GM23248 (cell line): ENCODE measurements at regions not wholly inside any gene's neighbourhood (a gene's known extent, or its start where the extent isn't known, plus 50 kb on each side); places are given as distances from the start of the nearest gene placed in this dataset.
A peak's percentile ranks its signal among the peaks of the same experiment; 100 is the strongest.
"Not testable (repeated sequence)": the region's sequence is repeated elsewhere in the genome, so short reads cannot be mapped to it uniquely, and the experiment has no call there.

Experiments
- DNase-seq: peaks from one replicate; pipeline ENCODE4 v3.0.0-alpha.2; 2015
- H2AFZ ChIP-seq: fragments of 200-600 bp; sonication (generic); 2 replicates; pipeline ENCODE4 v1.6.1; 2016; ENCODE audit warnings: antibody characterized with exemption
- H3F3A ChIP-seq: fragments of 200-600 bp; sonication (generic); 2 replicates; pipeline ENCODE4 v1.6.1; 2016; ENCODE audit warnings: mild to moderate bottlenecking, antibody characterized with exemption, mixed run types; ENCODE audit not compliant: insufficient read depth
- H3K27ac ChIP-seq: fragments of 200-600 bp; sonication (generic); 2 replicates; pipeline ENCODE4 v1.5.1; 2016; ENCODE audit warnings: mild to moderate bottlenecking
- H3K27me3 ChIP-seq: fragments of 200-600 bp; sonication (generic); replicated peaks from 2 replicates; pipeline ENCODE4 v1.6.1; 2016; ENCODE audit warnings: mild to moderate bottlenecking; ENCODE audit not compliant: insufficient read depth
- H3K36me3 ChIP-seq: fragments of 200-600 bp; sonication (generic); 2 replicates; pipeline ENCODE4 v1.6.1; 2016; ENCODE audit warnings: low read depth, mild to moderate bottlenecking
- H3K4me1 ChIP-seq: fragments of 200-600 bp; sonication (generic); 2 replicates; pipeline ENCODE4 v1.6.1; 2016; ENCODE audit warnings: mild to moderate bottlenecking; ENCODE audit not compliant: insufficient read depth
- H3K4me2 ChIP-seq: fragments of 200-600 bp; sonication (generic); one replicate; pipeline ENCODE4 v1.6.1; 2016; ENCODE audit warnings: mild to moderate bottlenecking; ENCODE audit not compliant: unreplicated experiment
- H3K4me3 ChIP-seq: fragments of 200-600 bp; sonication (generic); 2 replicates; pipeline ENCODE4 v1.5.1; 2016; ENCODE audit warnings: mild to moderate bottlenecking
- H3K79me2 ChIP-seq: fragments of 200-600 bp; sonication (generic); 2 replicates; pipeline ENCODE4 v1.6.1; 2016; ENCODE audit warnings: mild to moderate bottlenecking; ENCODE audit not compliant: insufficient read depth
- H3K9ac ChIP-seq: fragments of 200-600 bp; sonication (generic); 2 replicates; pipeline ENCODE4 v1.6.1; 2016; ENCODE audit warnings: mild to moderate bottlenecking
- H3K9me2 ChIP-seq: fragments of 200-600 bp; sonication (generic); 2 replicates; pipeline ENCODE4 v1.6.1; 2016; ENCODE audit warnings: mixed run types, mild to moderate bottlenecking, moderate library complexity; ENCODE audit not compliant: insufficient read depth
- H3K9me3 ChIP-seq: fragments of 200-600 bp; sonication (generic); one replicate; pipeline ENCODE4 v1.6.1; 2017; ENCODE audit warnings: low read depth
- H4K20me1 ChIP-seq: fragments of 200-600 bp; sonication (generic); 2 replicates; pipeline ENCODE4 v1.6.0; 2016; ENCODE audit not compliant: insufficient read depth
- EZH2 ChIP-seq: fragments of 200-600 bp; sonication (generic); IDR thresholded peaks from 2 replicates; pipeline ENCODE4 v1.6.1; 2018; ENCODE audit warnings: antibody characterized with exemption, mild to moderate bottlenecking; ENCODE audit not compliant: insufficient read depth, poor library complexity, severe bottlenecking
- EZH2phosphoT487 ChIP-seq: fragments of 200-600 bp; sonication (generic); IDR thresholded peaks from 2 replicates; pipeline ENCODE4 v1.6.1; 2018; ENCODE audit warnings: antibody characterized with exemption, moderate library complexity, mild to moderate bottlenecking, low read depth; ENCODE audit not compliant: insufficient read depth
- WGBS, 2 experiments: methylation state at CpG; one replicate each; pipeline ENCODE4 v1.1.6; 2015 to 2017; ENCODE audit warnings: low lambda C conversion rate in 2 of 2, low coverage in 1 of 2; ENCODE audit errors: missing lambda C conversion rate in 2 of 2; 5-methylcytosine and 5-hydroxymethylcytosine counted together
- in situ Hi-C: fragments of 300-500 bp; cut with MboI; formaldehyde crosslinking; loops from 2 replicates; pipeline ENCODE4 v1.15.0; 2020

- peaks cover 6% of the 10 kb centered on the region for H3K9me3 ChIP-seq
- 78 to 84% methylated on average over 4 of the region's 4 CpGs for WGBS, 2 experiments
- H3K9me2 ChIP-seq: no peaks in the 10 kb centered on the region
- no peaks in the 10 kb centered on the region for H3K36me3 ChIP-seq
- DNase-seq: no peak
- no peaks in the 10 kb centered on the region for H4K20me1 ChIP-seq
- in situ Hi-C loops: no loop called here
- no peaks in the 10 kb centered on the region for H3F3A ChIP-seq
- no peak overlapping the region for H3K4me3 ChIP-seq
- H3K4me2 ChIP-seq: no peak overlapping the region
- no peak overlapping the region for H3K27ac ChIP-seq
- TF ChIP-seq EZH2phosphoT487 (no peak), EZH2 (no peak)
- no peaks in the 10 kb centered on the region for H3K79me2 ChIP-seq
- H2AFZ ChIP-seq: no peak overlapping the region
- no peaks in the 10 kb centered on the region for H3K27me3 ChIP-seq
- H3K9ac ChIP-seq: no peak overlapping the region
- peaks cover 7% of the 10 kb centered on the region for H3K4me1 ChIP-seq
Observed at GRCh38 chr17:27368980-27369379, 75.1 kb downstream of the WSB1 start.

- no peak for DNase-seq
- H3F3A ChIP-seq: no peaks in the 10 kb centered on the region
- TF ChIP-seq EZH2 (no peak), EZH2phosphoT487 (no peak)
- H2AFZ ChIP-seq: no peak overlapping the region
- no peak overlapping the region for H3K9ac ChIP-seq
- H3K4me3 ChIP-seq: no peak overlapping the region
- H3K9me2 ChIP-seq: no peaks in the 10 kb centered on the region
- H3K27ac ChIP-seq: no peak overlapping the region
- H3K36me3 ChIP-seq: no peaks in the 10 kb centered on the region
- no peaks in the 10 kb centered on the region for H3K27me3 ChIP-seq
- peaks cover 6% of the 10 kb centered on the region for H3K9me3 ChIP-seq
- H3K4me1 ChIP-seq: no peaks in the 10 kb centered on the region
- no peaks in the 10 kb centered on the region for H3K79me2 ChIP-seq
- in situ Hi-C loops: no loop called here
- H4K20me1 ChIP-seq: no peaks in the 10 kb centered on the region
- no peak overlapping the region for H3K4me2 ChIP-seq
- 92 to 100% methylated on average over 1 of the region's 1 CpG for WGBS, 2 experiments
Observed at GRCh38 chr17:27370776-27371175, 76.9 kb downstream of the WSB1 start.

GRCh38 chr17:27373695-27374094, 79.8 kb downstream of the WSB1 start:
- H3K4me1 ChIP-seq: peaks cover 13% of the 10 kb centered on the region
- H3K36me3 ChIP-seq, H4K20me1 ChIP-seq, H3K27ac ChIP-seq, H3K4me2 ChIP-seq, H3F3A ChIP-seq, H3K9ac ChIP-seq, H3K9me2 ChIP-seq, in situ Hi-C loops, H3K4me3 ChIP-seq, H2AFZ ChIP-seq, DNase-seq, H3K9me3 ChIP-seq, H3K79me2 ChIP-seq, H3K27me3 ChIP-seq: not testable (repeated sequence)

DNA sequence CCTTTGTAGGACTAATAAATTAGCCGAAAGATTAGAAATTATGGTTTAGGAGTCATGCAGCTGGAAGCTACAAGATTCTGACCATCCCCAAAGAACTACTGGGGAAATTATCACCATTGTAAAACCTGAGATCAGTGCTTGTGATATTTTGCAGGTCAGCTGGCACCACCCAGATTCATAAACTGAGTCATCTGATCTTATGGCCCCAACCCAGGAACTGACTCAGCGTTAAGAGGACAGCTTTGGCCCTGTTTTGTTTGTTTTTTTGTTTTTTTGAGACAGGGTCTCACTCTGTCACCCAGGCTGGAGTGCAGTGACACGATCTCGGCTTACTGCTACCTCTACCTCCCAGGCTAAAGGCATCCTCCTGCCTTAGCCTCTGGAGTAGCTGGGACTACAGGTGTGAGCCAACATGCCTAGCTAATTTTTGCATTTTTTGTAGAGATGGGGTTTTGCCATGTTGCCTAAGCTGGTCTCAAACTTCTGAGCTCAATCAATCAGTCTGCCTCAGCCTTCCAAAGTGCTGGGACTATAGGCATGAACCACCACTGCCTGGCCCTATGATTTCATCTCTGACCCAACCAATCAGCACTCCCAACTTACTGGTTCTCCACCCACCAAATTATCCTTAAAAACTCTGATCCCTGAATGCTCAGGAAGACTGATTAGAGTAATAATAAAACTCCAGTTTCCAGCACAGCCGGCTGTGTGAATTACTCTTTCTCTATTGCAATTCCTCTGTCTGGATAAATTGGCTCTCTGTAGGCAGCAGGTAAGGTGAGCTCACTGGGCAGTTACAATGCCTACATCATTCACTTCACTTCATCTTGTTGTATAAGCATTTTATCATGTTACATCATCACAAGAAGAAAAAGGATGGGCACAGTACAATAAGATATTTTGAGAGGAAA, 79.4 kb upstream of the KSR1 start:
- Histone ChIP-seq H3K79me2 (no peaks in the 10 kb centered on the region), H3K36me3 (no peaks in the 10 kb centered on the region), H3K9ac (no peak overlapping the region), H3K9me3 (no peaks in the 10 kb centered on the region), H3K27ac (peak overlapping the region; percentile 44), H3K4me2 (peak overlapping the region; percentile 65), H3K27me3 (no peaks in the 10 kb centered on the region), H3K9me2 (no peaks in the 10 kb centered on the region), H3K4me1 (peaks cover 23% of the 10 kb centered on the region), H4K20me1 (no peaks in the 10 kb centered on the region), H3F3A (peaks cover 6% of the 10 kb centered on the region; the same call in 1 of the 2 replicates), H3K4me3 (0 out of 2 replicates have a peak overlapping the region, but pooled peaks have one; percentile 20), H2AFZ (0 out of 2 replicates have a peak overlapping the region, but pooled peaks have one; percentile 4)
- DNase-seq: peak; percentile 76
- in situ Hi-C loops: no loop called here
- TF ChIP-seq EZH2: no peak
- TF ChIP-seq EZH2phosphoT487: no peak
- WGBS, 2 experiments: 34 to 43% methylated on average over 5 of the region's 5 CpGs
